Activated CD4-positive, alpha-beta T cell treated with anti-CD3 and anti-CD28 coated beads, Interleukin-2, Interleukin-4, amounts not matched to agents 100 ng/mL and 50 ng/mL, durations not matched to agents 16 hours and 8 hours (primary cell): ENCODE measurements at regions not wholly inside any gene's neighbourhood (a gene's known extent, or its start where the extent isn't known, plus 50 kb on each side); places are given as distances from the start of the nearest gene placed in this dataset.
"Not testable (repeated sequence)": the region's sequence is repeated elsewhere in the genome, so short reads cannot be mapped to it uniquely, and the experiment has no call there.

Experiments used
- DNase-seq: peaks from one replicate; pipeline ENCODE4 v3.0.0-alpha.2; 2020; ENCODE audit warnings: low spot score

- DNase-seq: no peak
These were observed 822.4 kb downstream of the FAT4 start for GRCh38 chr4:126136922-126137781.

- DNase-seq: no peak
These were observed 823.0 kb downstream of the FAT4 start for GRCh38 chr4:126137782-126138170.

- DNase-seq: no peak
These were observed 829.9 kb downstream of the FAT4 start for GRCh38 chr4:126144543-126145237.

GRCh38 chr4:126168484-126168883 lies 853.7 kb downstream of the FAT4 start:
- no peak for DNase-seq

- DNase-seq: no peak
These were observed 857.4 kb downstream of the FAT4 start for GRCh38 chr4:126172126-126172525.

GRCh38 chr4:126174627-126175026 lies 859.9 kb downstream of the FAT4 start:
- no peak for DNase-seq

- DNase-seq: no peak
These were observed 865.9 kb downstream of the FAT4 start for GRCh38 chr4:126180642-126181041.

- no peak for DNase-seq
These were observed 867.6 kb downstream of the FAT4 start for GRCh38 chr4:126182336-126182735.

GRCh38 chr4:126182786-126183185 lies 868.0 kb downstream of the FAT4 start:
- no peak for DNase-seq

GRCh38 chr4:126183206-126183605 lies 868.5 kb downstream of the FAT4 start:
- DNase-seq: no peak

GRCh38 chr4:126191536-126191935 lies 876.8 kb downstream of the FAT4 start:
- no peak for DNase-seq

- no peak for DNase-seq
These were observed 877.8 kb downstream of the FAT4 start for GRCh38 chr4:126192506-126192905.

GRCh38 chr4:126201251-126202138 lies 886.7 kb downstream of the FAT4 start:
- not testable (repeated sequence) for DNase-seq

- DNase-seq: no peak
These were observed 887.5 kb downstream of the FAT4 start for GRCh38 chr4:126202226-126202625.

GRCh38 chr4:126207910-126208309 lies 893.2 kb downstream of the FAT4 start:
- no peak for DNase-seq

GRCh38 chr4:126209147-126209546 lies 894.4 kb downstream of the FAT4 start:
- DNase-seq: no peak

- DNase-seq: no peak
These were observed 899.2 kb downstream of the FAT4 start for GRCh38 chr4:126213996-126214395.

- no peak for DNase-seq
These were observed 901.0 kb downstream of the FAT4 start for GRCh38 chr4:126215759-126216158.

GRCh38 chr4:126216611-126217010 lies 901.9 kb downstream of the FAT4 start:
- no peak for DNase-seq

- DNase-seq: no peak
These were observed 906.5 kb downstream of the FAT4 start for GRCh38 chr4:126221282-126221681.

- no peak for DNase-seq
These were observed 907.1 kb downstream of the FAT4 start for GRCh38 chr4:126221717-126222340.
